CD4-positive, alpha-beta T cell treated with Interleukin-15 for 4 hours (primary cell): ENCODE measurements at regions not wholly inside any gene's neighbourhood (a gene's known extent, or its start where the extent isn't known, plus 50 kb on each side); places are given as distances from the start of the nearest gene placed in this dataset.

Source experiments
- DNase-seq: peaks from one replicate; pipeline ENCODE4 v3.0.0-alpha.2; 2020; ENCODE audit warnings: low spot score

- no peak for DNase-seq
These were observed 261.3 kb downstream of the COX7C start for GRCh38 chr5:86879086-86879485.

GRCh38 chr5:86880344-86880743 lies 262.6 kb downstream of the COX7C start:
- no peak for DNase-seq

GRCh38 chr5:86880785-86881492 lies 263.2 kb downstream of the COX7C start:
- peak; percentile 43 for DNase-seq

DNA sequence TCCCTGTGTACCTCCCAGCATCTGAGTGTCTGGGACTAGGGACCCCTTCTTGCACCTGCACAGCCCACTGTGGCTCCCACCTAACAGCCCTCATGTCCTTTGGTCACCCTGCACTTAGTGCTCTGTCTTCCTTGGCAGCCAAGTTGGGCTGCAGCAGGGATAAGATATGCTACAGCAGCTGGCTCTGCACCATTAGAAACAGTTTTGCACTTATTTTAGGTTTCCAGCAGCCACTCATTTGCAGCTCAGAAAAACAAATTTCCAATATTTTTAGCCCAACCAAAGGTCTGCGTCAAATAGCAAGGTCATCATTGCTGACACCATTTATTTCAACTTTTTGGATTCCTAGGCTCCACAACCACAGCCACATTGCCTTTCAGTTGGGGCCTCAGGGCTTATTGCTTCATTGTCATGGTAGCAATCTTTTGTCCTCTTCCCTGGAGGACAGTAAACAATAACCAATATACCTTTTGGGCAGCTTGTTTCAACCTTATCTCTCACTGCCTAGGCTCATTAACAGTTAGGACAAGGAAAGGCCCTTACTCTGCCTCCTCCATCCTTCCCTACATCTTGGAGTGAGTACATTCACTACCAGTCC lies 263.9 kb downstream of the COX7C start:
- no peak for DNase-seq

DNA sequence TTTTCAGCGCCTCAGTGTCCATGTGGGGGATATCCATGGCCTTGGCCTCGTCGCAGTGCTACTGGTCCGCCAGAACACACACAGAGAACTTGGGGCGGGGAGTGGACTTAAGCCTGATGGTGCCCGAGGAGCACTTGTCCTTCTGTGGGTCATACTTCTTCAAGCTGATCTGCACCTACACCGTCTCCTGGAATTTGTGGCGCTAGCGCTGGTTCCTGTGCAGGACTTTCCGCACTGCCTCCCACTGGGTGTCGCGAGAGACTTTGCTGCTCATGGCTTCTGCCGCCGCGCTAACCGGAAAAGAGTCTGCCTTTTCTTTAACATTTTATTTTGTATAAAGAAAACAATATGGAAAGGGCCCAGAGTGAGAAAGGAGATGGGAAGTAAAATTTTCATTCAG lies 266.9 kb downstream of the COX7C start:
- no peak for DNase-seq

DNA sequence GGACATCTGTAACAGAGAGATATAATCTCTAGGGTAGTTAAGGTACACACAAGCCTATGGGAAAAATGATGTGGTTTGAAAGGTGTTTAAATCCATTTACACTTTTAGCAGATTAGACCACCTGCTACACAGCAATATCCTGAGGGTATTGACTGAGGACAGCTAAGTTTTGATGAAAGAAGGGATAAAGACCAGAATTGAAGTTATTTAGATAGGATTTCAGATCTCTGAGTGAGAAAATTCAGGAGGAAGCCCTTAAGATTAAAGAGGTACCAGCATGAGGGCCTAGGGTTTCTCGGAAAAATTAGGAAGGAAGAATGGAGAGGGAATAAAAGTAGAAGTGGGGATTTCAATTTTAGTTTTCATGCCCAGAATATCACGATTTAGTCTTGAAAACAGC lies 267.3 kb downstream of the COX7C start:
- DNase-seq, result no peak

- DNase-seq, result no peak
These were observed 267.9 kb downstream of the COX7C start for GRCh38 chr5:86885489-86886230.

- no peak for DNase-seq
These were observed 272.6 kb downstream of the COX7C start for GRCh38 chr5:86890375-86890774.

DNA sequence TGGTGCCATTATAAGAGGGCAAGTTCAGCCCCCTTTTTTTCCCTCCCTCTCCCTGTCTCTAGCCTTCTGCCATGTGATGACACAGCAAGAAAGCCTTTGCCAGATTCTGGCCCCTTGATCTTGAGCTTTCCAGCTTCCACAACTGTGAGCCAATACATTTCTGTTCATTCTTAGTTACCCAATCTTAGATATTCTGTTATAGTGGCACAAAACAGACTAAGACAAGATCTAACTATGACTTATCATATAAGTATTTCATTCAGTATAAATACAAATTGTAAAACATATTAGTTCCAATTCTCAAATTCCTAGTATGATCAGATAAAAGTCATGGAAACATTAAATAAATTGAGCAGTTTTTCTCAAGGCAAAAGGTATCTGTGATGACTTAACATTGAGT lies 276.3 kb downstream of the COX7C start:
- no peak for DNase-seq

GRCh38 chr5:86896916-86897315 lies 279.2 kb downstream of the COX7C start:
- no peak for DNase-seq

- DNase-seq, result no peak
These were observed 291.9 kb downstream of the COX7C start for GRCh38 chr5:86909418-86910295.

- DNase-seq, result peak; percentile 17
These were observed 299.4 kb downstream of the COX7C start for GRCh38 chr5:86917117-86917579.

GRCh38 chr5:86918246-86918645 lies 300.5 kb downstream of the COX7C start:
- peak; percentile 18 for DNase-seq

- no peak for DNase-seq
These were observed 308.3 kb downstream of the COX7C start for GRCh38 chr5:86926033-86926432.

DNA sequence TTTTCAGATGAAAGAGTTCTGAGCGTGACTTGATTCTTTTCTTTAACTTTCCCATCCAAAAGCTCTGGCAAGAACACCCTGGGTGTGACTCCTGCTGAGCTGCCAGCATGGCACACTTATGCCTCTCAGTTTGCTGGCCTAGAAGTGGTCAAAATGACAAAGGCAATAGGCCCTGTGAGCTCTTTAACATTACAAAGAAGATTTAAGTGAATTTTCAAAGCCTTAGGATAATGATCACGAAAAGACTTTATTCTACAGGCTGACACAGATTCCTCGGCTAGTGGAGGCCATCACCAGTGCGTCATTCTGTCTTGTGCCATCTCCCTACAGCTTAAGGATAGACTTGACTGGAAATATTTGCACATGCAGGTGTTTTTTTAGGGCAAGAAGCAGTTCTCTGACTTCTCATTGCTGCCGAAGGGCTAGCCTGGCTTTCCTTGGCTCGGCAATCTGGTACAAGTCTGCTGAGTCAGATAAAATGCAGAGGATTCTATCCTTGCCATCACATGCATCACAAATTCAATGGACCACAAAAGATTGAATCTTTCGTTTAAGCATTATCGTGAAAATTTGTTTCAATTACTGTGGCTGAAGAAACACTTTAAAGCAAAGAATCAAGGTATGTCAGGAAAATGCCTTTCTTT lies 311.5 kb downstream of the COX7C start:
- no peak for DNase-seq

- no peak for DNase-seq
These were observed 315.9 kb upstream of the RASA1 start for GRCh38 chr5:86951761-86952160.

GRCh38 chr5:86964889-86965288 lies 302.8 kb upstream of the RASA1 start:
- DNase-seq, result no peak

DNA sequence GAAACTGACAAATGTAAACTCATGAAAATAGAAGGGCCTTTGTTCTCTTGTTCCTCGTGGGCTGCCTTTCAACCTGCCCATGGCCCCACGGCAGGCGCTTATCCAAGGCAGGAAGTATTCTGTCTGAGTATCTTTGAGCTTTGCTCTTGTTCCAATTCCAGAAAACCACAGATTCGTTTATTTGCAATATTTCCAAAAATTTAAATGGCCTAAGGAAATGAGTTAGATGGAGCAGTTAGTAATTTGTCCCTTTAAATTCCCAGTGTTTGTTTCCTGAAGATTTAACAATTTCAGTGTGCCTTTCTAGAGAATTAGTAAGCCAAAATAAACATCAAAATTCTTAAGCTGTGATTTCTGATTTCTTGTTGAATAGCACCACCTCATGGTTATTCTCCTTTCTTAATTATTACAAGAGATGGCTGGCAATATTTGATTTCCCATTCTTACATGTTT lies 299.4 kb upstream of the RASA1 start:
- peak; percentile 13 for DNase-seq

GRCh38 chr5:86970361-86970760 lies 297.3 kb upstream of the RASA1 start:
- DNase-seq, result no peak

GRCh38 chr5:86971034-86971571 lies 296.6 kb upstream of the RASA1 start:
- peak; percentile 15 for DNase-seq

DNA sequence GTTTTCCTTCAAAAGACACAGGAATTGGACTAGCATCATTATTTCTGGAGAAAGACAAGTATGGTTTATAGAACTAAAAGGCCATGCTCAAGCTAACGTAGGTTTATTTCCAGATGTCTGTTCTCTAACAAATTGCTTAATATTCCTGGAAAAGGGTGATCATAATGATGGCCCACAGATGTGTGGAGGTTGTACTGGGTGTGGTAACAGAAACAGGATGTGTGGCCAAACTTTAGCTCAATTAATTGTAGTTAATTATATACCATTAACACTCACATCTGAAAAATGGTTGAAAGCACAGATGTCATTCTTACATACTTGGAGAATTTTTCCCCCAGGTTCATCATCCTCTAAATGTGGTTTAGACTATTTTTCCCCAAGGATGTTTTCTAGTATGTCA lies 292.7 kb upstream of the RASA1 start:
- no peak for DNase-seq
